ENCODE measurements at regions not wholly inside any gene's neighbourhood (a gene's known extent, or its start where the extent isn't known, plus 50 kb on each side); places are given as distances from the start of the nearest gene placed in this dataset.

DNA sequence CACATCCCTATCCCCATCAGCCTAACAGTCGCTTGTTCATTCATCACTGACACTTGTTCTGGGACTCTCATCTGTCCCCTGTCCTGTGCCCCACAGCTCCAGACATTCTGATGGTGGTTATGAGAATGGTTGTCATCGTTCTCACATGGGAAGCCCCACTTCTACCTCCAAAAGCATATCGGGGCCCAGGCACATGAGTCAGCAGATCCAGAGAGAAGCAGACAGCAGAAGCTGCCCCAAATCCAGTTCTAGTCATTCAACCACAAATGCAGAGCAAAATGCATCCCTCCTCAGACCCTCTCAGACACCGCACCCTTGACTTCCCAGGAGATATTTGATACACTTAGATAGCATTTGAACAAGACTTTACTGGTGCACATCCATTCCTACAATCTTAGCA lies 106.0 kb downstream of the FOXF2 start:
- H4K5ac ChIP-seq (ENCODE audit: insufficient read length, low read depth, low read length), result no peak overlapping the region
- H2AFZ ChIP-seq (ENCODE audit: low read length), result no peak overlapping the region
- no peak for DNase-seq
- peaks cover 14 to 17% of the 10 kb centered on the region in 2 experiments for H3K9me3 Mint-ChIP-seq
- no peak overlapping the region for H3K14ac ChIP-seq (ENCODE audit: insufficient read depth, low read length)
- H3K36me3 Mint-ChIP-seq (ENCODE audit: insufficient read depth in 1 of 3, low read depth in 3 of 3), result peaks cover 5 to 15% (median 11%) of the 10 kb centered on the region in 3 experiments; a peak in 5 of 7 replicates
- H2BK12ac ChIP-seq (ENCODE audit: insufficient read length, low read depth, low read length), result no peak overlapping the region
- no peaks in the 10 kb centered on the region for H3K27me3 ChIP-seq (ENCODE audit: insufficient read depth, low read length)
- peaks cover 15 to 18% of the 10 kb centered on the region in 2 experiments for H3K4me1 Mint-ChIP-seq
- no peak overlapping the region for H3T11ph ChIP-seq (ENCODE audit: low read length)
- H3K4ac ChIP-seq (ENCODE audit: low read depth, low read length), result no peak overlapping the region
- peaks cover 15% of the 10 kb centered on the region for H3K27me3 Mint-ChIP-seq (ENCODE audit: low read depth)
- H3K27ac ChIP-seq (ENCODE audit: insufficient read length, low read depth, low read length), result no peak overlapping the region
- no peak overlapping the region for H3K4me3 Mint-ChIP-seq
- H3K18ac ChIP-seq (ENCODE audit: insufficient read length, low read depth, low read length), result no peak overlapping the region
- no peak overlapping the region for H2AK5ac ChIP-seq (ENCODE audit: insufficient read length, low read length)
- TF ChIP-seq, protein P1, sequence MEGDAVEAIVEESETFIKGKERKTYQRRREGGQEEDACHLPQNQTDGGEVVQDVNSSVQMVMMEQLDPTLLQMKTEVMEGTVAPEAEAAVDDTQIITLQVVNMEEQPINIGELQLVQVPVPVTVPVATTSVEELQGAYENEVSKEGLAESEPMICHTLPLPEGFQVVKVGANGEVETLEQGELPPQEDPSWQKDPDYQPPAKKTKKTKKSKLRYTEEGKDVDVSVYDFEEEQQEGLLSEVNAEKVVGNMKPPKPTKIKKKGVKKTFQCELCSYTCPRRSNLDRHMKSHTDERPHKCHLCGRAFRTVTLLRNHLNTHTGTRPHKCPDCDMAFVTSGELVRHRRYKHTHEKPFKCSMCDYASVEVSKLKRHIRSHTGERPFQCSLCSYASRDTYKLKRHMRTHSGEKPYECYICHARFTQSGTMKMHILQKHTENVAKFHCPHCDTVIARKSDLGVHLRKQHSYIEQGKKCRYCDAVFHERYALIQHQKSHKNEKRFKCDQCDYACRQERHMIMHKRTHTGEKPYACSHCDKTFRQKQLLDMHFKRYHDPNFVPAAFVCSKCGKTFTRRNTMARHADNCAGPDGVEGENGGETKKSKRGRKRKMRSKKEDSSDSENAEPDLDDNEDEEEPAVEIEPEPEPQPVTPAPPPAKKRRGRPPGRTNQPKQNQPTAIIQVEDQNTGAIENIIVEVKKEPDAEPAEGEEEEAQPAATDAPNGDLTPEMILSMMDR (conservative IDR thresholded peaks at IDR 0.05), result no peak
- H2BK120ac ChIP-seq (ENCODE audit: low read depth, low read length, poor library complexity, severe bottlenecking), result no peak overlapping the region
- no peaks in the 10 kb centered on the region for H3K4me1 ChIP-seq (ENCODE audit: insufficient read depth, low read length)
- H3K9me3 ChIP-seq (ENCODE audit: control insufficient read depth, low read depth, low read length), result no peaks in the 10 kb centered on the region
- no peak overlapping the region for H2BK20ac ChIP-seq (ENCODE audit: low read depth, low read length, poor library complexity, severe bottlenecking)
- H4K8ac ChIP-seq (replicated peaks; ENCODE audit: insufficient read length, low read depth, low read length), result no peak overlapping the region
- H2BK15ac ChIP-seq (ENCODE audit: low read depth, low read length), result no peak overlapping the region
- no peak overlapping the region for H3K9ac ChIP-seq (ENCODE audit: extremely low read depth, insufficient read length, low read length)
- no peaks in the 10 kb centered on the region for H3K79me2 ChIP-seq (ENCODE audit: insufficient read depth, low read length)
- H4K20me1 ChIP-seq (ENCODE audit: control insufficient read depth, insufficient read depth, insufficient read length), result no peaks in the 10 kb centered on the region
- H3K56ac ChIP-seq (ENCODE audit: insufficient read length, low read depth, low read length), result no peak overlapping the region
- no peak overlapping the region for H4K91ac ChIP-seq (ENCODE audit: insufficient read length, low read depth, low read length)
- H3K79me1 ChIP-seq (ENCODE audit: insufficient read depth, low read depth, low read length, poor library complexity, severe bottlenecking), result no peaks in the 10 kb centered on the region
- no peaks in the 10 kb centered on the region for H3K23me2 ChIP-seq (ENCODE audit: insufficient read length, low read depth, low read length, poor library complexity, severe bottlenecking)
- H2BK5ac ChIP-seq (ENCODE audit: insufficient read length, low read length), result no peak overlapping the region
- H3K27ac Mint-ChIP-seq, result no peak overlapping the region
- no CpG with 5 or more reads among the region's 4 CpGs for WGBS (ENCODE audit: extremely low coverage, insufficient read length, low lambda C conversion rate)
- H3K23ac ChIP-seq (ENCODE audit: insufficient read length, low read depth, low read length), result no peak overlapping the region
- H3K4me2 ChIP-seq (ENCODE audit: insufficient read depth, insufficient read length, low read length), result no peak overlapping the region

Data from H9 (cell line).